GM23338 (cell line): ENCODE measurements at regions not wholly inside any gene's neighbourhood (a gene's known extent, or its start where the extent isn't known, plus 50 kb on each side); places are given as distances from the start of the nearest gene placed in this dataset.

Source experiments
- EZH2 ChIP-seq: fragments of 200-600 bp; sonication (generic); IDR thresholded peaks from one replicate; pipeline ENCODE4 v1.8.0; 2017; ENCODE audit warnings: antibody characterized with exemption, mild to moderate bottlenecking, low read depth; ENCODE audit not compliant: unreplicated experiment
- EZH2phosphoT487 ChIP-seq: fragments of 200-600 bp; sonication (generic); IDR thresholded peaks from one replicate; pipeline ENCODE4 v1.8.1; 2018; ENCODE audit warnings: antibody characterized with exemption; ENCODE audit not compliant: unreplicated experiment
- POLR2AphosphoS5 ChIP-seq: IDR thresholded peaks from 2 replicates; pipeline ENCODE4 v1.6.1; 2016; ENCODE audit warnings: antibody characterized with exemption, low read depth
- REST ChIP-seq: IDR thresholded peaks from one replicate; pipeline ENCODE4 v1.6.1; 2018; ENCODE audit warnings: antibody characterized with exemption; ENCODE audit not compliant: unreplicated experiment
- STAT1 ChIP-seq: IDR thresholded peaks from one replicate; pipeline ENCODE4 v1.6.1; 2016; ENCODE audit warnings: antibody characterized with exemption; ENCODE audit not compliant: unreplicated experiment
- ZNF331 ChIP-seq: fragments of 250-450 bp; sonication (Bioruptor Pico); IDR thresholded peaks from 2 replicates; pipeline ENCODE4 v1.5.0; 2020; ENCODE audit warnings: low read depth, mild to moderate bottlenecking, moderate library complexity
- TF ChIP-seq, protein P1 (sequence below), 2 experiments: fragments of 200-600 bp in 1 of 2; sonication (generic) in 1 of 2; conservative IDR thresholded peaks; 2 replicates each; pipeline versions ENCODE4 v1.5.1 to v1.6.1; 2016 to 2017; ENCODE audit warnings: antibody characterized with exemption in 2 of 2, low read depth in 2 of 2, mild to moderate bottlenecking in 2 of 2, moderate library complexity in 1 of 2

- TF ChIP-seq POLR2AphosphoS5, result no peak
- TF ChIP-seq, protein P1, sequence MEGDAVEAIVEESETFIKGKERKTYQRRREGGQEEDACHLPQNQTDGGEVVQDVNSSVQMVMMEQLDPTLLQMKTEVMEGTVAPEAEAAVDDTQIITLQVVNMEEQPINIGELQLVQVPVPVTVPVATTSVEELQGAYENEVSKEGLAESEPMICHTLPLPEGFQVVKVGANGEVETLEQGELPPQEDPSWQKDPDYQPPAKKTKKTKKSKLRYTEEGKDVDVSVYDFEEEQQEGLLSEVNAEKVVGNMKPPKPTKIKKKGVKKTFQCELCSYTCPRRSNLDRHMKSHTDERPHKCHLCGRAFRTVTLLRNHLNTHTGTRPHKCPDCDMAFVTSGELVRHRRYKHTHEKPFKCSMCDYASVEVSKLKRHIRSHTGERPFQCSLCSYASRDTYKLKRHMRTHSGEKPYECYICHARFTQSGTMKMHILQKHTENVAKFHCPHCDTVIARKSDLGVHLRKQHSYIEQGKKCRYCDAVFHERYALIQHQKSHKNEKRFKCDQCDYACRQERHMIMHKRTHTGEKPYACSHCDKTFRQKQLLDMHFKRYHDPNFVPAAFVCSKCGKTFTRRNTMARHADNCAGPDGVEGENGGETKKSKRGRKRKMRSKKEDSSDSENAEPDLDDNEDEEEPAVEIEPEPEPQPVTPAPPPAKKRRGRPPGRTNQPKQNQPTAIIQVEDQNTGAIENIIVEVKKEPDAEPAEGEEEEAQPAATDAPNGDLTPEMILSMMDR (conservative IDR thresholded peaks at IDR 0.05; ENCODE audit: low read depth in 2 of 2), result no peak
- TF ChIP-seq EZH2phosphoT487, result no peak
- TF ChIP-seq EZH2, result no peak
- TF ChIP-seq STAT1, result no peak
- no peak for TF ChIP-seq REST
- no peak for TF ChIP-seq ZNF331
These were observed 238.2 kb upstream of the SSTR1 start for GRCh38 chr14:37969511-37969979.
